ENCODE measurements at regions not wholly inside any gene's neighbourhood (a gene's known extent, or its start where the extent isn't known, plus 50 kb on each side); places are given as distances from the start of the nearest gene placed in this dataset.

DNA sequence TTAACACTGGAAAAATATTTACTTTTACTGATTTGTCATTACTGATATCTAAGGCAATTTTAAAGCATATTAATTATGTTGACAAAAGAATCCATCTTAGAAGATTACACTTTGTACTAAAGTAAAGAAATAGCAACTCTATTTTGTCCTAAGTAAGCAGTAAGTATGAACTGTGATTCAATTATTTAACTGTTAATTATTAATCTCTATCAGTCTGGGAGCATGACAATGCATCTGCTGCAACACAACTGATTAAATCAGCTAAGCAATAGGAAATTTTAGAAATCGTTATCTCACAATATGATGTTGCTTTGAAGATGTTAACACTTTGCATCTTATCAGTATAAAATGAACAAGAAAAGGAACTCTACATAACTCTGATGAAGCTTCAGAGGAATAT is 172.3 kb downstream of the DPY19L2 start:
- ATAC-seq: no peak

More for the DNA sequence above, 172.3 kb downstream of the DPY19L2 start:
- intact Hi-C loops (cut with micrococcal nuclease; ENCODE audit: unreplicated experiment): no loop called here
- no TSS peak for BruUV-seq (replicated peaks)
- Histone ChIP-seq H3K27ac (ENCODE audit: extremely low read length, insufficient read depth, low read length) (no peak overlapping the region), H3K4me2 (ENCODE audit: low read depth, low read length) (no peak overlapping the region), H3K27me3 (ENCODE audit: control insufficient read depth in 1 of 2, insufficient read depth in 2 of 2, low read length in 2 of 2) (no peaks in the 10 kb centered on the region), H3K79me2 (ENCODE audit: insufficient read depth, low read length) (no peaks in the 10 kb centered on the region), H4K20me1 (ENCODE audit: insufficient read depth, low read length) (no peaks in the 10 kb centered on the region), H3K4me1 (ENCODE audit: insufficient read depth, low read length) (no peaks in the 10 kb centered on the region), H2AFZ (ENCODE audit: low read length) (no peak overlapping the region), H3K4me3 (replicated peaks in 1 of 3; ENCODE audit: insufficient read depth in 1 of 3, low read depth in 2 of 3, low read length in 3 of 3) (no peak overlapping the region), H3K9ac (ENCODE audit: insufficient read depth, low read depth, low read length) (no peak overlapping the region), H3K9me3 (ENCODE audit: low read length) (no peaks in the 10 kb centered on the region), H3K36me3 (replicated peaks in 1 of 2; ENCODE audit: control insufficient read depth in 1 of 2, insufficient read depth in 2 of 2, low read length in 2 of 2) (no peaks in the 10 kb centered on the region)
- TF ChIP-seq, protein P1, sequence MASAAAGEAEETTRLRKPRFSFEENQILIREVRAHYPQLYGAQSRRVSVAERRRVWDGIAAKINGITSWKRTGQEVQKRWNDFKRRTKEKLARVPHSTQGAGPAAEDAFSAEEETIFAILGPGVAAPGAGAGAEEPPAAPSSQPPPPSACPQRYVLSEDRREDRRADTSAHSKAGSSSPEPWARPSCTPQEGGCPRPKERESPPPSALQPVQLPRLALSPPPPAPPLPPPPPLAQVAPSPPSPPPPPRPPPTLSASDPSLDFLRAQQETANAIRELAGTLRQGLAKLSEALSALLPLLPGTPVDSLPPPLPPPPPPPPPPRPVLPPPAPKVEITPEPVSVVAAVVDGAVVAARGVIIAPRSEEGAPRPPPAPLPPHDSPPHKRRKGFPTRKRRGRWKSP (CRISPR knock-in tag; IDR thresholded peaks at IDR 0.05): no peak
- TF ChIP-seq PHF21A (CRISPR knock-in tag; IDR thresholded peaks at IDR 0.05): no peak
- TF ChIP-seq AGO1 (IDR thresholded peaks at IDR 0.05; ENCODE audit: low read depth, low read length, poor library complexity, severe bottlenecking): no peak
- no peak for TF ChIP-seq FOXK1 (CRISPR knock-in tag; IDR thresholded peaks at IDR 0.05; ENCODE audit: borderline replicate concordance, low read depth)
- no peak for TF ChIP-seq PRPF4 (IDR thresholded peaks at IDR 0.05; ENCODE audit: low read depth, low read length, poor library complexity, severe bottlenecking)
- TF ChIP-seq, protein P2, sequence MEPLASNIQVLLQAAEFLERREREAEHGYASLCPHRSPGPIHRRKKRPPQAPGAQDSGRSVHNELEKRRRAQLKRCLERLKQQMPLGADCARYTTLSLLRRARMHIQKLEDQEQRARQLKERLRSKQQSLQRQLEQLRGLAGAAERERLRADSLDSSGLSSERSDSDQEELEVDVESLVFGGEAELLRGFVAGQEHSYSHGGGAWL (CRISPR knock-in tag; IDR thresholded peaks at IDR 0.05): no peak
- TF ChIP-seq PHB2 (IDR thresholded peaks at IDR 0.05; ENCODE audit: partially characterized antibody): no peak
- TF ChIP-seq NR3C1 (CRISPR knock-in tag; IDR thresholded peaks at IDR 0.05): no peak
- TF ChIP-seq ZBTB40 (IDR thresholded peaks at IDR 0.05): no peak
- TF ChIP-seq ZBTB40 (CRISPR knock-in tag; IDR thresholded peaks at IDR 0.05): no peak
- TF ChIP-seq RXRA (CRISPR knock-in tag; IDR thresholded peaks at IDR 0.05): no peak
- TF ChIP-seq NR2C2 (CRISPR knock-in tag; IDR thresholded peaks at IDR 0.05; ENCODE audit: borderline replicate concordance): no peak
- no peak for TF ChIP-seq ZSCAN31 (CRISPR knock-in tag; IDR thresholded peaks at IDR 0.05; ENCODE audit: low read depth)
- TF ChIP-seq ZNF30 (CRISPR knock-in tag; IDR thresholded peaks at IDR 0.05): no peak
- DNase-seq (ENCODE audit: low spot score) (no peak), FAIRE-seq (no peak)
- CTCF ChIA-PET (ENCODE audit: low intra/inter-chr PET ratio, low total read pairs): no interaction called here
- POLR2A ChIA-PET: no interaction called here
- in situ Hi-C loops (cut with HindIII; ENCODE audit: extremely low pct_ligation_motif_present, low pct_unique_long_range_greater_than_20kb): no loop called here
- 0% methylated on average over 1 of the region's 1 CpG for WGBS (ENCODE audit: low lambda C conversion rate)

Measured in HepG2 (cell line).